ENCODE measurements at regions not wholly inside any gene's neighbourhood (a gene's known extent, or its start where the extent isn't known, plus 50 kb on each side); places are given as distances from the start of the nearest gene placed in this dataset.

DNA sequence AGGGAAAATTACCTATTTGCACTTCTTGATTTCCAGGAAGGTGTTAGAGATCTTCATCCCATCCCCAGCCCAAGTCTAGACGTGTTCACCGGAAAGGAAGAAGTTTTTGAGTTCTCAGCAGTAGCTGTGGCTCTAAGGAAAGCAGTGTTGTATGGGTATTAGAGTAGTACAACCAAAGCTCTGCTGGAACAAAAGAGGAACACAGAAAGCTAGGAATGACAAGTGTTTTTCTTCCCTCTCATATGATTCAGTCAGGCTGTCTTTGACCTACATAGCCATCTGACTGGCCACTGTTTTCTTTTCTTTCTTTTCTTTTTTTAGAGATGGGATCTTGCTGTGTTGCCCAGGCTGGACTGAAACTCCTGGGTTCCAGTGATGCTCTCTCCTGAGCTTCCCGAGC lies 82.7 kb upstream of the SLC39A10 start:
- DNase-seq (ENCODE audit: low read depth) (no peak), FAIRE-seq (no peak)
- Mint-ChIP-seq H3K27me3 (ENCODE audit: low read depth, unreplicated experiment) (no peaks in the 10 kb centered on the region), H3K27ac (ENCODE audit: unreplicated experiment) (no peak overlapping the region), H3K4me1 (ENCODE audit: low read depth, unreplicated experiment) (peaks cover 13% of the 10 kb centered on the region), H3K9me3 (ENCODE audit: unreplicated experiment) (peaks cover 3% of the 10 kb centered on the region), H3K36me3 (ENCODE audit: low read depth, unreplicated experiment) (no peaks in the 10 kb centered on the region), H3K4me3 (ENCODE audit: unreplicated experiment) (no peak overlapping the region)
- no peaks in the 10 kb centered on the region for H3K27me3 ChIP-seq (ENCODE audit: insufficient read depth, low read length)
- no peak overlapping the region for H3K4me3 ChIP-seq (ENCODE audit: insufficient read depth, low read depth, low read length)
- H3K9ac ChIP-seq (ENCODE audit: low read length) = no peak overlapping the region
- no peaks in the 10 kb centered on the region for H3K9me3 ChIP-seq (ENCODE audit: insufficient read depth, low read depth, low read length)
- H3K36me3 ChIP-seq (ENCODE audit: insufficient read depth, low read length) = no peaks in the 10 kb centered on the region
- no peak overlapping the region for H3K27ac ChIP-seq (ENCODE audit: low read depth, low read length)
- peaks cover 5% of the 10 kb centered on the region for H3K4me1 ChIP-seq (ENCODE audit: insufficient read depth, low read length)
- no peak overlapping the region for H2AFZ ChIP-seq (ENCODE audit: low read depth, low read length)
- no peaks in the 10 kb centered on the region for H4K20me1 ChIP-seq (ENCODE audit: insufficient read depth, low read length)
- no peak overlapping the region for H3K4me2 ChIP-seq (ENCODE audit: low read length)
- H3K79me2 ChIP-seq (ENCODE audit: insufficient read depth, low read length) = no peaks in the 10 kb centered on the region
- TF ChIP-seq, protein P1, sequence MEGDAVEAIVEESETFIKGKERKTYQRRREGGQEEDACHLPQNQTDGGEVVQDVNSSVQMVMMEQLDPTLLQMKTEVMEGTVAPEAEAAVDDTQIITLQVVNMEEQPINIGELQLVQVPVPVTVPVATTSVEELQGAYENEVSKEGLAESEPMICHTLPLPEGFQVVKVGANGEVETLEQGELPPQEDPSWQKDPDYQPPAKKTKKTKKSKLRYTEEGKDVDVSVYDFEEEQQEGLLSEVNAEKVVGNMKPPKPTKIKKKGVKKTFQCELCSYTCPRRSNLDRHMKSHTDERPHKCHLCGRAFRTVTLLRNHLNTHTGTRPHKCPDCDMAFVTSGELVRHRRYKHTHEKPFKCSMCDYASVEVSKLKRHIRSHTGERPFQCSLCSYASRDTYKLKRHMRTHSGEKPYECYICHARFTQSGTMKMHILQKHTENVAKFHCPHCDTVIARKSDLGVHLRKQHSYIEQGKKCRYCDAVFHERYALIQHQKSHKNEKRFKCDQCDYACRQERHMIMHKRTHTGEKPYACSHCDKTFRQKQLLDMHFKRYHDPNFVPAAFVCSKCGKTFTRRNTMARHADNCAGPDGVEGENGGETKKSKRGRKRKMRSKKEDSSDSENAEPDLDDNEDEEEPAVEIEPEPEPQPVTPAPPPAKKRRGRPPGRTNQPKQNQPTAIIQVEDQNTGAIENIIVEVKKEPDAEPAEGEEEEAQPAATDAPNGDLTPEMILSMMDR (IDR thresholded peaks at IDR 0.05; ENCODE audit: insufficient read depth, low read depth, low read length) = no peak
- no peak for TF ChIP-seq EZH2 (IDR thresholded peaks at IDR 0.05; ENCODE audit: insufficient read depth, low read length)

DNA sequence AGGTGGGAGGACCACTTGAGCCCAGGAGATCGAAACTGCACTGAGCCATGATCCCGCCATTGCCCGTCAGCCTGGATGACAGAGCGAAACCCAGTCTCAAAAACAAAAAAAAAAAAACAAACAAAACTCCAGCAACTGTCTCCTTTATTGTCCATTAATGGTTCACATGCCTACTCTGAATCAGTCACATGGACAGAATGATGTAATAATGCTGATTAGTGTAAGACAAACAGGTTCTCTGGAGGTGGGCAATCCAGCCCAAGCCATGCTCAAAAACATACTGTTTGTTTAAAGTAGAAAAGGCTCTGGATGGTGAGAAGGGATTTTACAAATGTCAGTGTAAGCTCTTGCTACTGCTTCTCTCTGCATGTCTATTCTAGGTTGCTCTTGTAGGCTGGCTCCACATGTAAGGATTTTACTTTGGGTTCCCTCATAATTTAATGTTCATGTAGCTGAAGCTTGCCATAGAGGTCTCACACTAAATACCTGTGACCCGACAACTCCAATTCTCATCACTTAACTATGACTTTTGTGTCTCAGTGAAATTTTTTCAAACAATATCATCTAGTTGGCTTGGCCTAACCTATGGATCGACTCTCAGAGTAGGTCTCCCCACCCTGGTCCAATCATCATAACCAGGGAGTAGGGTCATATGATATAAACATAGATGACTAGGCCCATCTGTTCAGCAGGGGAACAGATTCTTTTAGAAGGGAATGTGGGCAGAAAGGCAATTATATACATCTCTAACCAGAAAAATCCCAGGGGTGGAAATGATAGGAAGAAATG lies 83.9 kb upstream of the SLC39A10 start:
- no peak for TF ChIP-seq EZH2 (IDR thresholded peaks at IDR 0.05; ENCODE audit: insufficient read depth, low read length)
- TF ChIP-seq, protein P1 (IDR thresholded peaks at IDR 0.05; ENCODE audit: insufficient read depth, low read depth, low read length) = no peak
- H3K9ac ChIP-seq (ENCODE audit: low read length) = no peak overlapping the region
- no peak overlapping the region for H3K4me3 ChIP-seq (ENCODE audit: insufficient read depth, low read depth, low read length)
- peaks cover 5% of the 10 kb centered on the region for H3K4me1 ChIP-seq (ENCODE audit: insufficient read depth, low read length)
- no peak overlapping the region for H2AFZ ChIP-seq (ENCODE audit: low read depth, low read length)
- DNase-seq (ENCODE audit: low read depth) (no peak), FAIRE-seq (no peak)
- Mint-ChIP-seq H3K4me1 (ENCODE audit: low read depth, unreplicated experiment) (peaks cover 13% of the 10 kb centered on the region), H3K27ac (ENCODE audit: unreplicated experiment) (no peak overlapping the region), H3K9me3 (ENCODE audit: unreplicated experiment) (peaks cover 3% of the 10 kb centered on the region), H3K36me3 (ENCODE audit: low read depth, unreplicated experiment) (no peaks in the 10 kb centered on the region), H3K4me3 (ENCODE audit: unreplicated experiment) (no peak overlapping the region), H3K27me3 (ENCODE audit: low read depth, unreplicated experiment) (no peaks in the 10 kb centered on the region)
- H3K27ac ChIP-seq (ENCODE audit: low read depth, low read length) = no peak overlapping the region
- H3K79me2 ChIP-seq (ENCODE audit: insufficient read depth, low read length) = no peaks in the 10 kb centered on the region
- H3K4me2 ChIP-seq (ENCODE audit: low read length) = no peak overlapping the region
- H4K20me1 ChIP-seq (ENCODE audit: insufficient read depth, low read length) = no peaks in the 10 kb centered on the region
- H3K36me3 ChIP-seq (ENCODE audit: insufficient read depth, low read length) = no peaks in the 10 kb centered on the region
- no peaks in the 10 kb centered on the region for H3K27me3 ChIP-seq (ENCODE audit: insufficient read depth, low read length)
- no peaks in the 10 kb centered on the region for H3K9me3 ChIP-seq (ENCODE audit: insufficient read depth, low read depth, low read length)

DNA sequence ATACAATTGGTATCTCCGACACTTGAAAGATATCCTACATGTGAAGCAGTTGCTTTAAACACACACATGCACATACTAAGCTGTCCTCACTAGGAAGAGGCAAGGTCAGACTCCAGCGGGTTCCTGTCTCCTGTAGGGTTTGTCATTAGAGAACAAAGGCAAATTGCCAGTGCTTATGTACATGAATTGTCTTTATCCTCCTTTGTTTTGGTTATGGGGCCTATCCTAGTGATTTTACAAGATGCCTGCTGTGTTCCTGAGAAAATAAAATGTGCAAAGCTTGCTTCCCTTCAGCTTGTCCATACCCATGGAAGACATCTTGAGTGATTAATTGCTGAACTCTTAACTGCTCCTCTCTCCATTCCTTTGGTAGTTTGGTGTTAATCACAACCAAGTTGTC lies 86.7 kb upstream of the SLC39A10 start:
- no peak overlapping the region for H3K4me3 Mint-ChIP-seq (ENCODE audit: unreplicated experiment)
- no peaks in the 10 kb centered on the region for H3K36me3 Mint-ChIP-seq (ENCODE audit: low read depth, unreplicated experiment)
- Histone ChIP-seq H3K79me2 (ENCODE audit: insufficient read depth, low read length) (no peaks in the 10 kb centered on the region), H3K27ac (ENCODE audit: low read depth, low read length) (no peak overlapping the region), H3K4me2 (ENCODE audit: low read length) (no peak overlapping the region), H3K9ac (ENCODE audit: low read length) (no peak overlapping the region), H3K4me3 (ENCODE audit: insufficient read depth, low read depth, low read length) (no peak overlapping the region), H3K27me3 (ENCODE audit: insufficient read depth, low read length) (no peaks in the 10 kb centered on the region), H3K9me3 (ENCODE audit: insufficient read depth, low read depth, low read length) (no peaks in the 10 kb centered on the region), H4K20me1 (ENCODE audit: insufficient read depth, low read length) (no peaks in the 10 kb centered on the region), H3K36me3 (ENCODE audit: insufficient read depth, low read length) (no peaks in the 10 kb centered on the region), H3K4me1 (ENCODE audit: insufficient read depth, low read length) (no peaks in the 10 kb centered on the region), H2AFZ (ENCODE audit: low read depth, low read length) (peak overlapping the region; percentile 13)
- H3K27me3 Mint-ChIP-seq (ENCODE audit: low read depth, unreplicated experiment) = no peaks in the 10 kb centered on the region
- no peak overlapping the region for H3K27ac Mint-ChIP-seq (ENCODE audit: unreplicated experiment)
- TF ChIP-seq EZH2 (IDR thresholded peaks at IDR 0.05; ENCODE audit: insufficient read depth, low read length) = no peak
- TF ChIP-seq, protein P1 (IDR thresholded peaks at IDR 0.05; ENCODE audit: insufficient read depth, low read depth, low read length) = no peak
- DNase-seq (ENCODE audit: low read depth) = no peak
- peaks cover 4% of the 10 kb centered on the region for H3K4me1 Mint-ChIP-seq (ENCODE audit: low read depth, unreplicated experiment)
- FAIRE-seq = peak; percentile 13
- peaks cover 3% of the 10 kb centered on the region for H3K9me3 Mint-ChIP-seq (ENCODE audit: unreplicated experiment)
